ENCODE measurements at regions not wholly inside any gene's neighbourhood (a gene's known extent, or its start where the extent isn't known, plus 50 kb on each side); places are given as distances from the start of the nearest gene placed in this dataset.
A peak's percentile ranks its signal among the peaks of the same experiment; 100 is the strongest.

DNA sequence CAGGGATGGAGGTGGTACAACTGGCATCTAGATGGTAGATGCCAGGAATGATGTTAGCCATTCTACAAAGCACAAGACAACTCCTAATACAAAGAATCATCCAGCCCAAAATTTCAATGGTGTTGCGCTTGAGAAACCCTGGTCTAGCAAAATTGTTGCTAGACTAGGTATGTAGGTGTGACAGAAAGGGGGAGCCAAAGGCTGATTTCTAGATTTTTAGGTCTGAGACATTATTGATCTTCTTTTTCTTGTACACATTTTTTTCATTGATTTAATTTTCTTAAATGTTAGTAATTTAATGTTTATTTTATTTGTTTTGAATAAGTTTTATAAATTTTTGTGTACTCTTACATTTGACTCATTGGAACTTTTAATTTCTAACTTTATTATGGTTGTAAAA, 216.4 kb downstream of the FSIP2 start:
- Histone ChIP-seq H3K27me3 (ENCODE audit: control insufficient read depth, insufficient read depth, low read length) (no peaks in the 10 kb centered on the region), H3K36me3 (ENCODE audit: control insufficient read depth, insufficient read depth, low read length) (no peaks in the 10 kb centered on the region), H3K4me3 (ENCODE audit: low read depth in 2 of 2, low read length in 2 of 2) (no peak overlapping the region), H3K9me3 (ENCODE audit: control insufficient read depth, insufficient read depth, low read depth, low read length) (no peaks in the 10 kb centered on the region), H3K4me1 (ENCODE audit: control insufficient read depth, insufficient read depth, low read length) (no peaks in the 10 kb centered on the region), H3K27ac (ENCODE audit: low read length) (no peak overlapping the region)
- no peak for TF ChIP-seq TCF7L2 (IDR thresholded peaks at IDR 0.05; ENCODE audit: low read depth, low read length)
- TF ChIP-seq, protein P1, sequence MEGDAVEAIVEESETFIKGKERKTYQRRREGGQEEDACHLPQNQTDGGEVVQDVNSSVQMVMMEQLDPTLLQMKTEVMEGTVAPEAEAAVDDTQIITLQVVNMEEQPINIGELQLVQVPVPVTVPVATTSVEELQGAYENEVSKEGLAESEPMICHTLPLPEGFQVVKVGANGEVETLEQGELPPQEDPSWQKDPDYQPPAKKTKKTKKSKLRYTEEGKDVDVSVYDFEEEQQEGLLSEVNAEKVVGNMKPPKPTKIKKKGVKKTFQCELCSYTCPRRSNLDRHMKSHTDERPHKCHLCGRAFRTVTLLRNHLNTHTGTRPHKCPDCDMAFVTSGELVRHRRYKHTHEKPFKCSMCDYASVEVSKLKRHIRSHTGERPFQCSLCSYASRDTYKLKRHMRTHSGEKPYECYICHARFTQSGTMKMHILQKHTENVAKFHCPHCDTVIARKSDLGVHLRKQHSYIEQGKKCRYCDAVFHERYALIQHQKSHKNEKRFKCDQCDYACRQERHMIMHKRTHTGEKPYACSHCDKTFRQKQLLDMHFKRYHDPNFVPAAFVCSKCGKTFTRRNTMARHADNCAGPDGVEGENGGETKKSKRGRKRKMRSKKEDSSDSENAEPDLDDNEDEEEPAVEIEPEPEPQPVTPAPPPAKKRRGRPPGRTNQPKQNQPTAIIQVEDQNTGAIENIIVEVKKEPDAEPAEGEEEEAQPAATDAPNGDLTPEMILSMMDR (IDR thresholded peaks at IDR 0.05) = 0 out of 2 replicates have a peak, but pooled peaks have one; percentile 9
- no peak for TF ChIP-seq SIN3A (IDR thresholded peaks at IDR 0.05; ENCODE audit: borderline replicate concordance, insufficient read depth, low read depth, low read length)
- TF ChIP-seq, protein P2, sequence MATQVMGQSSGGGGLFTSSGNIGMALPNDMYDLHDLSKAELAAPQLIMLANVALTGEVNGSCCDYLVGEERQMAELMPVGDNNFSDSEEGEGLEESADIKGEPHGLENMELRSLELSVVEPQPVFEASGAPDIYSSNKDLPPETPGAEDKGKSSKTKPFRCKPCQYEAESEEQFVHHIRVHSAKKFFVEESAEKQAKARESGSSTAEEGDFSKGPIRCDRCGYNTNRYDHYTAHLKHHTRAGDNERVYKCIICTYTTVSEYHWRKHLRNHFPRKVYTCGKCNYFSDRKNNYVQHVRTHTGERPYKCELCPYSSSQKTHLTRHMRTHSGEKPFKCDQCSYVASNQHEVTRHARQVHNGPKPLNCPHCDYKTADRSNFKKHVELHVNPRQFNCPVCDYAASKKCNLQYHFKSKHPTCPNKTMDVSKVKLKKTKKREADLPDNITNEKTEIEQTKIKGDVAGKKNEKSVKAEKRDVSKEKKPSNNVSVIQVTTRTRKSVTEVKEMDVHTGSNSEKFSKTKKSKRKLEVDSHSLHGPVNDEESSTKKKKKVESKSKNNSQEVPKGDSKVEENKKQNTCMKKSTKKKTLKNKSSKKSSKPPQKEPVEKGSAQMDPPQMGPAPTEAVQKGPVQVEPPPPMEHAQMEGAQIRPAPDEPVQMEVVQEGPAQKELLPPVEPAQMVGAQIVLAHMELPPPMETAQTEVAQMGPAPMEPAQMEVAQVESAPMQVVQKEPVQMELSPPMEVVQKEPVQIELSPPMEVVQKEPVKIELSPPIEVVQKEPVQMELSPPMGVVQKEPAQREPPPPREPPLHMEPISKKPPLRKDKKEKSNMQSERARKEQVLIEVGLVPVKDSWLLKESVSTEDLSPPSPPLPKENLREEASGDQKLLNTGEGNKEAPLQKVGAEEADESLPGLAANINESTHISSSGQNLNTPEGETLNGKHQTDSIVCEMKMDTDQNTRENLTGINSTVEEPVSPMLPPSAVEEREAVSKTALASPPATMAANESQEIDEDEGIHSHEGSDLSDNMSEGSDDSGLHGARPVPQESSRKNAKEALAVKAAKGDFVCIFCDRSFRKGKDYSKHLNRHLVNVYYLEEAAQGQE (IDR thresholded peaks at IDR 0.05; ENCODE audit: insufficient read depth in 1 of 2, low read depth in 2 of 2, low read length in 1 of 2) = no peak
- no peak for TF ChIP-seq POLR2AphosphoS5 (IDR thresholded peaks at IDR 0.05; ENCODE audit: low read depth, low read length)
- in situ Hi-C loops (cut with HindIII; ENCODE audit: low pct_unique_long_range_greater_than_20kb, low sequenced_read_pairs) = no loop called here
- intact Hi-C loops (cut with micrococcal nuclease; ENCODE audit: unreplicated experiment) = no loop called here
- DNase-seq (ENCODE audit: low read depth, low spot score) = no peak
- ChIA-PET POLR2A (no interaction called here), CTCF (no interaction called here)
- no peak for ATAC-seq
- no TSS peak for BruUV-seq (replicated peaks)

DNA sequence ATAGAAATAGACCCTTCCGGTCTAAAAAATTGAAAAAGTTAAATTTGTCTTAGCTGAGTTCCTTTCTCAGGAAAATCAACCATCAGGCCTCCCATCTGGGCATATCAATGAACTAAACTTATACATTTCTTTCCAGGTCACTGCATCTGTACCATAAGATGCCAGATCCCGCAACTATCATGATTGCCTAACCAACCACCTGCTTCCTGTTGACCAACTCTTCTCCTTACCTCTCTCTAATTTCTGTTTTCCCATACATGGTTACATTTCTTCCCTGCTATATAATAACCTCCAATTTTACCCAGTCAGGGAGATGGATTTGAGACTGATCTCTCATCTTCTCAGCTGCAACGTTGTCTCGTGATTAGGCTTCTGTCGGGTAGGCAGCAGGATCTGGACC, 228.7 kb downstream of the FSIP2 start:
- no TSS peak for BruUV-seq (replicated peaks)
- no peaks in the 10 kb centered on the region for H3K27me3 ChIP-seq (ENCODE audit: control insufficient read depth, insufficient read depth, low read length)
- H3K9me3 ChIP-seq (ENCODE audit: control insufficient read depth, insufficient read depth, low read depth, low read length) = no peaks in the 10 kb centered on the region
- ChIA-PET CTCF (no interaction called here), POLR2A (no interaction called here)
- intact Hi-C loops (cut with micrococcal nuclease; ENCODE audit: unreplicated experiment) (no loop called here), in situ Hi-C loops (cut with HindIII; ENCODE audit: low pct_unique_long_range_greater_than_20kb, low sequenced_read_pairs) (no loop called here)
- no peak overlapping the region for H3K4me3 ChIP-seq (ENCODE audit: low read depth in 2 of 2, low read length in 2 of 2)
- no peaks in the 10 kb centered on the region for H3K36me3 ChIP-seq (ENCODE audit: control insufficient read depth, insufficient read depth, low read length)
- ATAC-seq = no peak
- no peak for TF ChIP-seq SIN3A (IDR thresholded peaks at IDR 0.05; ENCODE audit: borderline replicate concordance, insufficient read depth, low read depth, low read length)
- no peak for TF ChIP-seq POLR2AphosphoS5 (IDR thresholded peaks at IDR 0.05; ENCODE audit: low read depth, low read length)
- TF ChIP-seq, protein P2 (IDR thresholded peaks at IDR 0.05; ENCODE audit: insufficient read depth in 1 of 2, low read depth in 2 of 2, low read length in 1 of 2) = no peak
- TF ChIP-seq, protein P1 (IDR thresholded peaks at IDR 0.05) = no peak
- no peak for TF ChIP-seq TCF7L2 (IDR thresholded peaks at IDR 0.05; ENCODE audit: low read depth, low read length)
- H3K4me1 ChIP-seq (ENCODE audit: control insufficient read depth, insufficient read depth, low read length) = no peaks in the 10 kb centered on the region; the same call in 1 of the 2 replicates
- H3K27ac ChIP-seq (ENCODE audit: low read length) = no peak overlapping the region
- DNase-seq (ENCODE audit: low read depth, low spot score) = no peak

Data from Panc1 (cell line).